ENCODE measurements at regions not wholly inside any gene's neighbourhood (a gene's known extent, or its start where the extent isn't known, plus 50 kb on each side); places are given as distances from the start of the nearest gene placed in this dataset.
A peak's percentile ranks its signal among the peaks of the same experiment; 100 is the strongest.

- no peak for DNase-seq (ENCODE audit: low spot score)
Measured at GRCh38 chr1:213375002-213375401, 324.0 kb downstream of the RPS6KC1 start.

GRCh38 chr1:213376862-213377372 lies 325.9 kb downstream of the RPS6KC1 start:
- DNase-seq (ENCODE audit: low spot score), result no peak

- no peak for DNase-seq (ENCODE audit: low spot score)
Measured at GRCh38 chr1:213380865-213381264, 329.8 kb downstream of the RPS6KC1 start.

DNA sequence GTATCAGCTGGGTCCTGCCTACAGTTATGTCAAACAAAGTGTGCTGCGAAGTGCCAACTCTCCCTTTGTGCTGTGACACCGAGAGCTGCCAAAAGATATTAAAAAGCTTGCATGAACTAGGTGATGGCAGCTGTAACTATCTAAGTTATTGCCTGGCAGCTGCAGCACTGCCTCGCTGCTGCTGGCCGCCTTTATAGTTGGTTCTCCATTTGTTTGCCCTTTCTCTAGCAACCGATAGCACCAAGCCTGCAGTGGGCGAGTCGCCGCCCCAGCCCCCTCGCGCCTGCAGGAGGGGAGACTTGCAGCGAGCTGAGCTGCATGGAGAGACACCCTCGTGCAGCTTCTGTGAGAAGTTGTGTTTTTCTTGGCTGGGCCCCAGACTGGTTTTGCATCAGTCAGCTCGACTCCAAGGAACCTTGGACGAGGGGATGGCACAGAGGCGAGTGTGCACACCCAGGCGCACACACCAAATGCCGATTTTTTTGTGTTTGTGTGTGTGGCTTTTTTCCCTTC lies 330.6 kb downstream of the RPS6KC1 start:
- peak; percentile 34 for DNase-seq (ENCODE audit: low spot score)

- no peak for DNase-seq (ENCODE audit: low spot score)
Measured at GRCh38 chr1:213383465-213383864, 332.4 kb downstream of the RPS6KC1 start.

DNA sequence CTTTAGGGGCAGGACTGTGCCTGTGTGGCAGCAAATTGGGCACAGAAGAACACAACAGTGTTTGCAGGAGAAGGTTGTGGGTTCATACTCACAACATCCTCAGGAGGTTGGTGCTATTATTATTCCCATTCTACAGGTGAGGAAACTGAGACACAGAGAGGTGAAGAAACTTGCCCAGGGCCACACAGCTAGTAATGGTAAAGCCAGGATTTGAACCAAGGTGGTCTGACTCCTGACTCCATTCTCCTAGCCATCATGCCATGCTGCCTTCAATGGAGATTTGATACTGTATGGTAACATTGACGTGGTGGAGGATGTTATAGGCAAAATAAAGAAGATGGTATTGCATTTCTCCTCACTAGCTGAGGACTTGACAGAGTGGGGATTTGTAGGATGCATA lies 334.2 kb downstream of the RPS6KC1 start:
- DNase-seq (ENCODE audit: low spot score), result no peak

DNA sequence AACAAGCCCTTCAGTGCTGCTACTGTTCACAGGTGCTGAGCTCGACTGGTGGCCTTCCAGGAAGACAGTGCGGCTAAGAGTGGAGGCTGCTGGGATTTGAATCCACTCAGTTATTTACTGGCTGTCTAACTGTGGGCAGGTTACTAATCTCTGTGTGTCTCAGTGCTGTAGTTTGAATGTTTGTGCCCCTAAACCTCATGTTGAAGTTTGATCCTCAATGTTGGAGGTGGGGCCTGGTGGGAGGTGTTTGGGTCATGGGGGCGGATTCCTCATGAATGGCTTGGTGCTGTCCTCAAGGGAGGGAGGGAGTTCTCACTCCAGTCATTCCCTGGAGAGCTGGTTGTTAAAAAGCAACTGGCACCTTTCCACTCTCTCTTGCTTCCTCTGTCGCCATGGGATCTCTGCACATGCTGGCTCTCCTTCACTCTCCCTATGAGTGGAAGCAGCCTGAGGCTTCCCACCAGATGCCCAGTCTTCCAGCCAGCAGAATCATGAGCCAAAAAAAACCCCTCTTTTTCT lies 334.8 kb downstream of the RPS6KC1 start:
- DNase-seq (ENCODE audit: low spot score), result no peak

- no peak for DNase-seq (ENCODE audit: low spot score)
Measured at GRCh38 chr1:213387380-213388015, 336.5 kb downstream of the RPS6KC1 start.

DNA sequence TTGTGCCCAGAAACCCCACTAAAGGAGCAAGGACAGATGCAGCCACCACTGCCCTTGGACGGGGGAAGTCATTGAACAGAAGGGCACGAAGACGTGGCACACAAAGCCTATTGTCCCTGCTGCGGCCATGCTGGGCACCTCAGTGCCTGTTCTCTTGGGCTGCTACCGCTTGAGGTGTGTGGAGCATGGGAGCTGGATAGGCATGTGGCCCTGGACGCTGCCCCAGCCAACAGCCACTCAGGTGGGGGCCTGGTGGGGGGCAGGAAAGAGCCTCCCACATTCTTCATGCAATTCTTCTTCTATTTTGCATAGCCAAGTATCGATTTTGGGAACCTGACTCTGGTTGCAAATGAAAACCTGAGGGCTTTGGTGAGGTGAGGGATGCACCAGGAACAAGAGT lies 337.2 kb downstream of the RPS6KC1 start:
- no peak for DNase-seq (ENCODE audit: low spot score)

- peak; percentile 89 for DNase-seq (ENCODE audit: low spot score)
Measured at GRCh38 chr1:213389061-213389581, 338.1 kb downstream of the RPS6KC1 start.

- DNase-seq (ENCODE audit: low spot score), result no peak
Measured at GRCh38 chr1:213391445-213391844, 340.4 kb downstream of the RPS6KC1 start.

DNA sequence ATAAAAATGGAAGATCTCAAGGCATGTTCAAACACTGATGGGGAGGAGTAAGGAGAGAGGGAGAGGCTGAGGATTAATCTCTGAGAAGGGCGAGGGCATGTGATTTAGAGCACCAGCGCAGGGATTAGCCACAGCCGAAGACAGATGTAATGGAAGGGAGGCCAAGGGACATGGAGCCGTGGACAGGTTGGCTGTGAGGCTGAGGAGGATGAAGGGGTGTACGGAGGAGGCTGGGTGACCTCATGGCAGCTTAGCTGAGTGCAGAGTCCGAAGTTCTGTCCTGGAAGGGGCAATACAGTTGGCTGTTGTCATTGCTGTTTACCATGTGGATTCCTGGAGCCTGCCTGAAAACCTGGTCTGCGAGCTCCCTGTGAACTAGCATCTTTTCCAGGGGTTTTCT lies 342.8 kb downstream of the RPS6KC1 start:
- no peak for DNase-seq (ENCODE audit: low spot score)

DNA sequence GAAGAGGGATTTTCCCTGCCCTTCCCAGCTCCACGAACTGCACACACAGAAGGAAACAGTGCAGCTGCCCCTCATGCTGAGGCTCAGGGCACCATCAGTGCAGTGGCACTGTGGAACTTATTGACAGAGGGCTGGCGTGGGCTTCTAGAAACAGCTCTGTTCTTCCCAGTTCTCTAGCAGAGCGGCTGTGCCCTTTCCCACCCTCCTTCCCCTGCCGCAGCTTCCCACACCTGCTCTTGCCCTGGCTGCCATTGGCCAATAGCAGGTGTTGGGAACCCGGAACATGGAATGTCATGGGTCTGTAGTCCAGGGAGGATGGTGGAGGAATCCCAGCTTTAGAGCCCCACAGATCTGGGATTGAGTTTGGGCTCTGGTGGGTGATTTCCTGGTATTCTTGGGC lies 343.8 kb downstream of the RPS6KC1 start:
- no peak for DNase-seq (ENCODE audit: low spot score)

- DNase-seq (ENCODE audit: low spot score), result no peak
Measured at GRCh38 chr1:213397638-213398037, 346.6 kb downstream of the RPS6KC1 start.

- peak; percentile 99 for DNase-seq (ENCODE audit: low spot score)
Measured at GRCh38 chr1:213399695-213400094, 348.7 kb downstream of the RPS6KC1 start.

DNA sequence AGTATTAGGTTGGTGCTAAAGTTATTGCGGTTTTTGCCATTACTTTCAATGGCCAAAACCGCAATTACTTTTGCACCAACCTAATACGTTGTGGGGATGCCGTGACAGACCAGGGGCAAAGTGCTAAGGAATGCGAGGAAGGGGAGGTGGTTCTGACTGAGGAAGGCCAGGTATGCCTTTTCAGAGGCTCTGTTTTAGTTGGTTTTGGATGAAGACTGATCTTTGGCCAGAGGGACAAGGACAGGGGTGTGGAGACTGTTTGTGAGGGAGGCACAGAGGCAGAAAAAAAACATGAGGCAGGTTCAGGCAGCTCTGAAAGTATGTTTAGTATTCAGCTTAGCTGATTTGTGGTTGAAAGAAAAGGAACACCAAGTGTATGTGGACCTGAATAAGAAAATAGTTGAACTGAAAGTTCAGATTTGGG lies 358.2 kb downstream of the RPS6KC1 start:
- no peak for DNase-seq (ENCODE audit: low spot score)

GRCh38 chr1:213409971-213410370 lies 358.9 kb downstream of the RPS6KC1 start:
- DNase-seq (ENCODE audit: low spot score), result no peak

- no peak for DNase-seq (ENCODE audit: low spot score)
Measured at GRCh38 chr1:213414346-213414745, 363.3 kb downstream of the RPS6KC1 start.

DNA sequence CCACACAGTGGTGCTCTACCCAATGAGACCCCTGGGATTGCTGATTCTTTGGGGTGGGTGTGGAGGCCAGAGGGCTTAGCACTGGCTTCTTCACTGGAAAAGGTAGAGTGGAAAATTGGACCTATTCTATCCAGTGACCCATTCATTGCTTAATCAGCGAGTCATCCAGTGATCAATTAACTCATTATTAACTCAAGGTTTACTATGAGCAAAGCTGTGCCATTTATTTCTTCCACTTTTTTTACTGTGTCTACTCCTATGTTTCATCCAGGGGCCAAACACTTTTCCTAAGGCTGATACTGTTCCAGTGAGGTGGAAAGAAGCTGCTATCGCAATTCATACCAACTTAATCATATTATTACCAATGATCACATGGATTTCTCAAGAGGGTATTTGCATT lies 363.9 kb downstream of the RPS6KC1 start:
- no peak for DNase-seq (ENCODE audit: low spot score)

GRCh38 chr1:213415691-213416380 lies 364.8 kb downstream of the RPS6KC1 start:
- no peak for DNase-seq (ENCODE audit: low spot score)

DNA sequence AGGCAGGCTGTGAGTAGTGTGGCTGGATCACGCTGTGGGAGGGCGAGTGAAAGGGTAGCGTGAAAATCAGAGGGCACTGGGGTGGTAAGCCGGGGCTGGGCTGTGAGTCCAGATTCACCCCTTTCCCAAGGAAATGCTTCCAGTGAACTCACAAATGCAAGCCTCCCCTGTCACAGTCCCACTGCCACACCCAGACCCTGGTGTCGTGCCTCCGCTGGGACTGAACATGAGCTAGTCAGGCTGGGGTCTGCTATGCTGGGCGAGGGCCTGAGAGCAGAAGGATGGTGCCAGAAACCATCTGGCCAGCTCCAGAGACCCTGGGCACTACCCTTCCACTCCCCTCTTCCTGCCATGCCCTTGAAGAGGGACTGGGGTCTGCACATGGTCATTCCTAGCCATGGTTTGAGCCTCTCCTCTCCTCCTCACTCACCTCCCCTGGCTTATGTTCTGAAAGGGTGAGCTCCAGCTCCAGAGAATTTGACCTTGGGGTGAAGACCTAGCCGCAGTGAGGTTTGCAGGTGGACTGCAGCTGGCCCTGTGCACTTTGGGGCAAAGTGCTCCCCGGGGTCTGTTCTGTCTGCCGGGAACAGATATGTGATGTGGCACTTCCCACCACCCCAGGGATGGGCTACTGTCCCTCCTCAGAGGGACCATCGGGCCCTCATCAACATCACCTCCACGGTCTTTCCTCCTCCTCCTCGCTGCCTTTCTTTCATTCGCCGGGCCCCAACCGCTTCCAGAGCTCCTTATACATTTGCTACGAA lies 365.6 kb downstream of the RPS6KC1 start:
- no peak for DNase-seq (ENCODE audit: low spot score)

DNA sequence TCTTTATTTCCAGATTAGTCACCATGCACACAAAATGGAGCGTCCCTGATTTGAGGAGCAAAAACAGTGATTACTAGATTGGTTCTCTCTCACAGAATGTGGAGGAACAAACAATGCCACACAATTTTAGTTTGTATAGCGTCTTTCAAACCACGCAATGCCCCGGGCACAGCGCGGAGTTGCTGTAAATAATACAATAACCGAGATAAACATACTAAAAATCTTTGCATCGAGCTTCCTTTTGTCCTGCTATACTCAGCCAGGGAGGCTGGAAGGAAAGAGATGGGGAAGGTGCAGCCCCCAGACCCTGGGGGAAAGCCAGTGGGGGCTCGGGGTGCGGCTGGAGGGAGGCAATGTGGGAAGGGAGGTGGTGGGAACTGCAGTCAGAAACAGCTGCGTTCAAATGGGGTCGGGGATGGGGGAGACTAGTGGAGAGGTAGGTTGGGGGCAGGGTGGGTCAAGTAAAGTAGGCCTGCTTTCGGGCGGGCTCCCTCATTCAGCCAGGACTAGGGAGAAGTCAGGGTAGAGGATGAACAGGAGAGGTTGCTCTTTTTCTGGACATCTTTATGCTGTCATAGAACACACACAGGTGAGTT lies 366.3 kb downstream of the RPS6KC1 start:
- no peak for DNase-seq (ENCODE audit: low spot score)
